Caco-2 (cell line): ENCODE measurements at regions not wholly inside any gene's neighbourhood (a gene's known extent, or its start where the extent isn't known, plus 50 kb on each side); places are given as distances from the start of the nearest gene placed in this dataset.

Experiments used
- BruUV-seq: library from RNA; stranded (reverse); fragments of 400-500 nt; replicated peaks from 2 replicates; lab custom pipeline; 2021; lab: Mats Ljungman, UMichigan
- CTCF ChIA-PET: fragments of 300-600 bp; sonication (Branson Sonifier 250); formaldehyde crosslinking; loops from one replicate; lab custom pipeline; 2022; ENCODE audit warnings: antibody characterized with exemption; lab: Charles Lee
- POLR2A ChIA-PET: fragments of 300-600 bp; sonication (Branson Sonifier 250); formaldehyde crosslinking; loops from one replicate; lab custom pipeline; 2022; ENCODE audit warnings: antibody characterized with exemption; lab: Charles Lee
- DNase-seq, 2 experiments: peaks; one replicate each; pipeline versions ENCODE4 v3.0.0 to v3.0.0-alpha.2; 2020 to 2022
- H3K27me3 ChIP-seq: replicated peaks from 2 replicates; pipeline ENCODE4 v1.6.0; 2011; ENCODE audit warnings: low read length; ENCODE audit not compliant: control insufficient read depth, insufficient read depth
- H3K36me3 ChIP-seq: 2 replicates; pipeline ENCODE4 v1.5.1; 2011; ENCODE audit warnings: low read length; ENCODE audit not compliant: control insufficient read depth, insufficient read depth
- H3K4me1 ChIP-seq: fragments of 250-450 bp; sonication (Bioruptor Pico); 2 replicates; pipeline ENCODE4 v1.5.1; 2020; ENCODE audit warnings: mild to moderate bottlenecking
- H3K4me3 ChIP-seq: 2 replicates; pipeline ENCODE4 v1.5.1; 2011; ENCODE audit warnings: low read depth, mild to moderate bottlenecking, control low read depth, low read length
- H3K9me3 ChIP-seq: fragments of 250-450 bp; sonication (Bioruptor Pico); 2 replicates; pipeline ENCODE4 v1.5.1; 2020; ENCODE audit warnings: mild to moderate bottlenecking, moderate library complexity
- H3K27ac Mint-ChIP-seq: one replicate; pipeline ENCODE4 v1.8.0; 2022; ENCODE audit warnings: mixed read lengths; ENCODE audit not compliant: unreplicated experiment
- H3K27me3 Mint-ChIP-seq: one replicate; pipeline ENCODE4 v1.8.0; 2022; ENCODE audit warnings: mixed read lengths; ENCODE audit not compliant: insufficient read depth, unreplicated experiment
- H3K36me3 Mint-ChIP-seq: one replicate; pipeline ENCODE4 v1.8.0; 2022; ENCODE audit warnings: mild to moderate bottlenecking, mixed read lengths; ENCODE audit not compliant: insufficient read depth, unreplicated experiment
- H3K4me1 Mint-ChIP-seq: one replicate; pipeline ENCODE4 v1.8.0; 2022; ENCODE audit warnings: low read depth, mixed read lengths; ENCODE audit not compliant: unreplicated experiment
- H3K4me3 Mint-ChIP-seq: one replicate; pipeline ENCODE4 v1.8.0; 2022; ENCODE audit warnings: mild to moderate bottlenecking, moderate library complexity, mixed read lengths; ENCODE audit not compliant: unreplicated experiment
- H3K9me3 Mint-ChIP-seq: one replicate; pipeline ENCODE4 v1.8.0; 2022; ENCODE audit warnings: mixed read lengths; ENCODE audit not compliant: unreplicated experiment
- intact Hi-C: fragments of 100-400 bp; cut with micrococcal nuclease; formaldehyde crosslinking; loops from one replicate; pipeline ENCODE4 v1.10.0; 2022; ENCODE audit not compliant: unreplicated experiment
- TF ChIP-seq, protein P1 (sequence below), 2 experiments: fragments of 200-600 bp in 1 of 2; IDR thresholded peaks; 1 replicate in 1 of 2; 2 replicates in 1 of 2; pipeline versions ENCODE4 v1.5.1 to v1.8.0; 2011 to 2022; ENCODE audit warnings: antibody characterized with exemption in 1 of 2, control low read depth in 1 of 2, inconsistent platforms in 1 of 2, low read depth in 1 of 2, low read length in 1 of 2, mild to moderate bottlenecking in 1 of 2, moderate library complexity in 1 of 2; ENCODE audit not compliant: insufficient read depth in 1 of 2, severe bottlenecking in 1 of 2, unreplicated experiment in 1 of 2

DNA sequence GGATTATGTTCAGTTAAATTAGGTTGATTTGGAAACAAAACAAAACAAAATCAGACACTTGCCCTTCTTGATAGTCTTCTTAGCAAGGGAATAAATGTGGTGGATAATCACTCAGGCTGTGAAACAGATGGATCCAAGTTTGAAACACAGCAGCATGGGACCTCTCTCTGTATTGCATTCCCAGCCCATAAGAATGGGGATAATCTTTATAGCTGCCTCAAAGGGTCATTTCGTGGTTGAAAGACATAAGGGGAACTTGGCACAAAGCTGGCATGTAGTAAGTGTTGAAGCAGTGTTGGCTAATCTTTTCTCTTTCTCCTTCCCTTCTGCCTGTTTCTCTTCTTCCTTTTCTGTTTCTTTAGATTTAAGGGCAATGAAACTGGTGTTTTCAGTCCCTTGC, 333.9 kb upstream of the TLE4 start:
- Mint-ChIP-seq H3K9me3 (no peaks in the 10 kb centered on the region), H3K27me3 (no peaks in the 10 kb centered on the region), H3K36me3 (no peaks in the 10 kb centered on the region), H3K27ac (no peak overlapping the region), H3K4me1 (no peaks in the 10 kb centered on the region), H3K4me3 (no peak overlapping the region)
- no peaks in the 10 kb centered on the region for H3K9me3 ChIP-seq
- no TSS peak for BruUV-seq
- H3K27me3 ChIP-seq, result no peaks in the 10 kb centered on the region
- no peak overlapping the region for H3K4me3 ChIP-seq
- ChIA-PET CTCF (no interaction called here), POLR2A (no interaction called here)
- intact Hi-C loops, result no loop called here
- H3K36me3 ChIP-seq, result no peaks in the 10 kb centered on the region
- no peaks in the 10 kb centered on the region for H3K4me1 ChIP-seq
- TF ChIP-seq, protein P1, sequence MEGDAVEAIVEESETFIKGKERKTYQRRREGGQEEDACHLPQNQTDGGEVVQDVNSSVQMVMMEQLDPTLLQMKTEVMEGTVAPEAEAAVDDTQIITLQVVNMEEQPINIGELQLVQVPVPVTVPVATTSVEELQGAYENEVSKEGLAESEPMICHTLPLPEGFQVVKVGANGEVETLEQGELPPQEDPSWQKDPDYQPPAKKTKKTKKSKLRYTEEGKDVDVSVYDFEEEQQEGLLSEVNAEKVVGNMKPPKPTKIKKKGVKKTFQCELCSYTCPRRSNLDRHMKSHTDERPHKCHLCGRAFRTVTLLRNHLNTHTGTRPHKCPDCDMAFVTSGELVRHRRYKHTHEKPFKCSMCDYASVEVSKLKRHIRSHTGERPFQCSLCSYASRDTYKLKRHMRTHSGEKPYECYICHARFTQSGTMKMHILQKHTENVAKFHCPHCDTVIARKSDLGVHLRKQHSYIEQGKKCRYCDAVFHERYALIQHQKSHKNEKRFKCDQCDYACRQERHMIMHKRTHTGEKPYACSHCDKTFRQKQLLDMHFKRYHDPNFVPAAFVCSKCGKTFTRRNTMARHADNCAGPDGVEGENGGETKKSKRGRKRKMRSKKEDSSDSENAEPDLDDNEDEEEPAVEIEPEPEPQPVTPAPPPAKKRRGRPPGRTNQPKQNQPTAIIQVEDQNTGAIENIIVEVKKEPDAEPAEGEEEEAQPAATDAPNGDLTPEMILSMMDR (IDR thresholded peaks at IDR 0.05; ENCODE audit: insufficient read depth in 1 of 2, low read depth in 1 of 2, low read length in 1 of 2, severe bottlenecking in 1 of 2, unreplicated experiment in 1 of 2), result no peak
- no peak for DNase-seq

- no TSS peak for BruUV-seq
These were observed 331.0 kb upstream of the TLE4 start for GRCh38 chr9:79240774-79241173.

GRCh38 chr9:79242489-79242888, 329.3 kb upstream of the TLE4 start:
- H3K4me3 Mint-ChIP-seq, result no peak overlapping the region
- POLR2A ChIA-PET, result no interaction called here
- H3K4me1 Mint-ChIP-seq, result no peaks in the 10 kb centered on the region
- H3K4me3 ChIP-seq, result no peak overlapping the region
- CTCF ChIA-PET, result no interaction called here
- H3K27ac Mint-ChIP-seq, result no peak overlapping the region
- no peaks in the 10 kb centered on the region for H3K27me3 Mint-ChIP-seq
- no peaks in the 10 kb centered on the region for H3K4me1 ChIP-seq
- H3K36me3 ChIP-seq, result no peaks in the 10 kb centered on the region
- BruUV-seq, result no TSS peak
- H3K36me3 Mint-ChIP-seq, result no peaks in the 10 kb centered on the region
- H3K27me3 ChIP-seq, result no peaks in the 10 kb centered on the region
- H3K9me3 ChIP-seq, result no peaks in the 10 kb centered on the region
- TF ChIP-seq, protein P1 (IDR thresholded peaks at IDR 0.05; ENCODE audit: insufficient read depth in 1 of 2, low read depth in 1 of 2, low read length in 1 of 2, severe bottlenecking in 1 of 2, unreplicated experiment in 1 of 2), result no peak
- no peak for DNase-seq
- intact Hi-C loops, result no loop called here
- H3K9me3 Mint-ChIP-seq, result no peaks in the 10 kb centered on the region

More at GRCh38 chr9:79240774-79241173, 331.0 kb upstream of the TLE4 start:
- intact Hi-C loops, result no loop called here
- no peaks in the 10 kb centered on the region for H3K27me3 ChIP-seq
- ChIA-PET CTCF (no interaction called here), POLR2A (no interaction called here)
- H3K36me3 Mint-ChIP-seq, result no peaks in the 10 kb centered on the region
- no peak overlapping the region for H3K4me3 ChIP-seq
- H3K27ac Mint-ChIP-seq, result no peak overlapping the region
- TF ChIP-seq, protein P1 (IDR thresholded peaks at IDR 0.05; ENCODE audit: insufficient read depth in 1 of 2, low read depth in 1 of 2, low read length in 1 of 2, severe bottlenecking in 1 of 2, unreplicated experiment in 1 of 2), result no peak
- no peaks in the 10 kb centered on the region for H3K4me1 ChIP-seq
- H3K27me3 Mint-ChIP-seq, result no peaks in the 10 kb centered on the region
- no peaks in the 10 kb centered on the region for H3K36me3 ChIP-seq
- DNase-seq, result no peak
- H3K4me3 Mint-ChIP-seq, result no peak overlapping the region
- no peaks in the 10 kb centered on the region for H3K9me3 Mint-ChIP-seq
- no peaks in the 10 kb centered on the region for H3K4me1 Mint-ChIP-seq
- H3K9me3 ChIP-seq, result no peaks in the 10 kb centered on the region
